HCT116 (cell line): ENCODE measurements at regions not wholly inside any gene's neighbourhood (a gene's known extent, or its start where the extent isn't known, plus 50 kb on each side); places are given as distances from the start of the nearest gene placed in this dataset.

Experiments used
- ATAC-seq: fragments of 200-7000 bp; cut with Tn5 transposase; 2 replicates; pipeline ENCODE4 v1.9.1; 2020; ENCODE audit warnings: mild to moderate bottlenecking, moderate library complexity
- BruUV-seq: library from RNA; stranded (reverse); fragments of 400-500 nt; replicated peaks from 2 replicates; lab custom pipeline; 2021; lab: Mats Ljungman, UMichigan
- CTCF ChIA-PET: fragments of 300-600 bp; sonication (Branson Sonifier 250); formaldehyde crosslinking; loops from one replicate; lab custom pipeline; 2021; ENCODE audit warnings: antibody characterized with exemption; lab: Charles Lee
- POLR2A ChIA-PET: fragments of 300-600, 350-600 bp; sonication (Branson Sonifier 250); formaldehyde crosslinking; loops from one replicate; lab custom pipeline; 2021; ENCODE audit warnings: antibody characterized with exemption; lab: Charles Lee
- RAD21 ChIA-PET, 2 experiments: fragments of 300-600 bp; sonication (Branson Sonifier 250); formaldehyde crosslinking; loops; one replicate each; lab custom pipeline; 2023; ENCODE audit warnings: low total read pairs in 2 of 2; ENCODE audit not compliant: uncharacterized antibody in 2 of 2, unreplicated experiment in 2 of 2, low non-redundant PET in 1 of 2; lab: Charles Lee
- DNase-seq: peaks from one replicate; pipeline ENCODE4 v3.0.0-alpha.2; 2010; ENCODE audit warnings: low read depth, low spot score
- H2AFZ ChIP-seq: fragments of 200-600 bp; shearing (Covaris generic), sonication (generic); 2 replicates; pipeline ENCODE4 v1.6.1; 2017; ENCODE audit warnings: low read depth, mixed run types, mixed read lengths, antibody characterized with exemption, low read length; ENCODE audit not compliant: poor library complexity, severe bottlenecking
- H3K27ac ChIP-seq: 2 replicates; pipeline ENCODE4 v1.5.1; 2012; ENCODE audit warnings: low read depth, low read length
- H3K27me3 ChIP-seq: fragments of 200-600 bp; sonication (generic); 2 replicates; pipeline ENCODE4 v1.6.1; 2016; ENCODE audit warnings: mixed run types, low read length, mixed read lengths; ENCODE audit not compliant: insufficient read depth
- H3K36me3 ChIP-seq, 2 experiments: fragments of 200-500 bp in 1 of 2; fragments of 200-600 bp in 1 of 2; sonication (Bioruptor generic) in 1 of 2; sonication (generic) in 1 of 2; 2 replicates each; pipeline versions ENCODE4 v1.5.1 to v1.6.1; 2014 to 2016; ENCODE audit warnings: low read length in 2 of 2, inconsistent platforms in 1 of 2, mixed read lengths in 1 of 2, mixed run types in 1 of 2; ENCODE audit not compliant: insufficient read depth in 2 of 2, control insufficient read depth in 1 of 2
- H3K4me1 ChIP-seq, 2 experiments: fragments of 200-600 bp in 1 of 2; sonication (generic) in 1 of 2; 2 replicates each; pipeline versions ENCODE4 v1.5.1 to v1.6.1; 2012 to 2017; ENCODE audit warnings: low read length in 2 of 2, inconsistent platforms in 1 of 2, mild to moderate bottlenecking in 1 of 2, mixed read lengths in 1 of 2, mixed run types in 1 of 2, moderate library complexity in 1 of 2; ENCODE audit not compliant: insufficient read depth in 2 of 2, control insufficient read depth in 1 of 2
- H3K4me2 ChIP-seq: fragments of 200-600 bp; sonication (generic); 2 replicates; pipeline ENCODE4 v1.6.1; 2017; ENCODE audit warnings: mixed run types, low read length, mixed read lengths
- H3K4me3 ChIP-seq, 2 experiments: fragments of 200-600 bp in 1 of 2; sonication (generic) in 1 of 2; replicated peaks in 1 of 2; 2 replicates each; pipeline ENCODE4 v1.5.1; 2011 to 2016; ENCODE audit warnings: low read length in 2 of 2, control low read depth in 1 of 2, low read depth in 1 of 2, mild to moderate bottlenecking in 1 of 2, mixed read lengths in 1 of 2, mixed run types in 1 of 2
- H3K79me2 ChIP-seq: fragments of 200-600 bp; sonication (generic); 2 replicates; pipeline ENCODE4 v1.6.1; 2017; ENCODE audit warnings: mild to moderate bottlenecking, mixed run types, low read length, moderate library complexity, mixed read lengths; ENCODE audit not compliant: insufficient read depth
- H3K9ac ChIP-seq: fragments of 200-600 bp; sonication (generic); 2 replicates; pipeline ENCODE4 v1.6.1; 2016; ENCODE audit warnings: low read length, mixed read lengths
- H3K9me2 ChIP-seq: fragments of 200-600 bp; sonication (generic), shearing (Covaris generic); 2 replicates; pipeline ENCODE4 v1.6.1; 2017; ENCODE audit warnings: mixed run types, mild to moderate bottlenecking, moderate library complexity; ENCODE audit not compliant: insufficient read depth
- H3K9me3 ChIP-seq, 2 experiments: fragments of 200-500 bp in 1 of 2; fragments of 200-600 bp in 1 of 2; sonication (Bioruptor generic) in 1 of 2; sonication (generic) in 1 of 2; 2 replicates each; pipeline ENCODE4 v1.6.1; 2014 to 2017; ENCODE audit warnings: low read length in 2 of 2, mixed read lengths in 2 of 2, inconsistent platforms in 1 of 2, low read depth in 1 of 2, mild to moderate bottlenecking in 1 of 2, mixed run types in 1 of 2, moderate library complexity in 1 of 2; ENCODE audit not compliant: control insufficient read depth in 1 of 2, insufficient read depth in 1 of 2
- H4K20me1 ChIP-seq: fragments of 200-600 bp; sonication (generic), shearing (Covaris generic); 2 replicates; pipeline ENCODE4 v1.6.1; 2017; ENCODE audit warnings: mixed run types, mild to moderate bottlenecking, moderate library complexity; ENCODE audit not compliant: insufficient read depth
- CBX3 ChIP-seq: IDR thresholded peaks from 2 replicates; pipeline ENCODE4 v1.6.1; 2012; ENCODE audit warnings: low read depth
- CEBPB ChIP-seq: IDR thresholded peaks from 2 replicates; pipeline ENCODE4 v1.6.1; 2012; ENCODE audit warnings: low read depth
- EZH2phosphoT487 ChIP-seq: fragments of 200-600 bp; IDR thresholded peaks from 2 replicates; pipeline ENCODE4 v1.6.1; 2018; ENCODE audit warnings: antibody characterized with exemption, borderline replicate concordance
- FOSL1 ChIP-seq: IDR thresholded peaks from 2 replicates; pipeline ENCODE4 v1.6.1; 2012; ENCODE audit warnings: low read depth
- SIN3A ChIP-seq: IDR thresholded peaks from 2 replicates; pipeline ENCODE4 v1.6.1; 2012; ENCODE audit warnings: low read depth
- SP1 ChIP-seq: IDR thresholded peaks from 2 replicates; pipeline ENCODE4 v1.6.1; 2012; ENCODE audit warnings: low read depth
- SRF ChIP-seq: IDR thresholded peaks from 2 replicates; pipeline ENCODE4 v1.6.1; 2012; ENCODE audit warnings: low read depth
- ZNF274 ChIP-seq: fragments of 200-500 bp; sonication (Bioruptor generic); IDR thresholded peaks from 2 replicates; pipeline ENCODE4 v1.6.1; 2014; ENCODE audit warnings: mild to moderate bottlenecking, low read depth, low read length, inconsistent platforms
- intact Hi-C: fragments of 100-400 bp; cut with micrococcal nuclease; formaldehyde crosslinking; loops from 2 replicates; pipeline ENCODE4 v1.10.0; 2022
- TF ChIP-seq, protein P1 (sequence below), 3 experiments: fragments of 200-600 bp in 1 of 3; sonication (generic) in 1 of 3; IDR thresholded peaks in 2 of 3; conservative IDR thresholded peaks in 1 of 3; 2 replicates each; pipeline ENCODE4 v1.5.1; 2012 to 2017; ENCODE audit warnings: low read depth in 2 of 3, low read length in 2 of 3, antibody characterized with exemption in 1 of 3, borderline replicate concordance in 1 of 3, control low read depth in 1 of 3, mild to moderate bottlenecking in 1 of 3, mixed read lengths in 1 of 3, mixed run types in 1 of 3, moderate library complexity in 1 of 3; ENCODE audit not compliant: insufficient read depth in 1 of 3
- TF ChIP-seq, protein P2 (sequence below): IDR thresholded peaks from 2 replicates; pipeline ENCODE4 v1.6.1; 2011; ENCODE audit warnings: mild to moderate bottlenecking, low read length, moderate library complexity; ENCODE audit not compliant: insufficient replicate concordance; ENCODE audit errors: extremely low read depth

DNA sequence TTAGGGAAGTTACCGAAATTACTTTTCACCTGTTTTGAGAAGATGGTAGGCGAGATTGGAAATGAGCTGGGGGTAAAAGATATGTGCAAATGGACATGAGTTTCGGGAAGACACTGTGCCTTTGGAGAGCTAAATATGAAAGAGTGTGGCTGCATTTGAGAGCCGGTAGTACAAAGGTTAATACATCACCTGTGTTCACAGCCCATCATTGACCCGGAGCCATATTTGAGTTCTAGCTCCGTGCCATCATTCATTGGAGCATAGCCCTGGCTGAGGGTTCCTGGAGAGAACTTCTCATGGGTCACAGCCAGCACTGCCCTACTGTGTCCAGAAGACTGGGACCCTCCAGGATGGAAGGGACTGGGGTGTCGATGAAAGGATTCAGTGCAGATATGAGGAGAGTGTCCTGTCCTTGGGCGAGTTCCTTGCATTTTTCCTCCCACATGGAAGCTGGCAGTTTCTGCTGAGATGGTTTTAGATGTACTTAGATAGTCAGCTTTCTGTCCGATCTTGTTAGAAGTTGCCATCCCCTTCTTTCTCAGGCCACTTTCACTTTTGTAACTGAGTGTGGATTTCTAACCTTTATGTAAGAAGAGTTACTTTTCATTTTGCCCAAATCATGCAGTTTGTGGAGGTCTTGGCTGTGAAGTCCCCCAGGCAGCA, 138.8 kb downstream of the JCAD start:
- Histone ChIP-seq H4K20me1 (no peaks in the 10 kb centered on the region), H3K36me3 (no peaks in the 10 kb centered on the region), H2AFZ (no peak overlapping the region), H3K9me3 (no peaks in the 10 kb centered on the region), H3K4me3 (no peak overlapping the region), H3K79me2 (no peaks in the 10 kb centered on the region), H3K27me3 (peaks cover 31% of the 10 kb centered on the region), H3K4me2 (no peak overlapping the region), H3K27ac (no peak overlapping the region), H3K9me2 (no peaks in the 10 kb centered on the region), H3K4me1 (no peaks in the 10 kb centered on the region), H3K9ac (no peak overlapping the region)
- ChIA-PET CTCF (no interaction called here), POLR2A (no interaction called here), RAD21 (no interaction called here)
- intact Hi-C loops, result no loop called here
- ATAC-seq (no peak), DNase-seq (no peak)
- BruUV-seq, result no TSS peak
- no peak for TF ChIP-seq CEBPB

GRCh38 chr10:29918623-29919400, 140.6 kb downstream of the JCAD start:
- Histone ChIP-seq H3K4me3 (no peak overlapping the region), H3K27ac (no peak overlapping the region), H4K20me1 (no peaks in the 10 kb centered on the region), H3K9me2 (no peaks in the 10 kb centered on the region), H3K9ac (no peak overlapping the region), H3K79me2 (no peaks in the 10 kb centered on the region), H3K27me3 (peaks cover 25% of the 10 kb centered on the region), H3K9me3 (no peaks in the 10 kb centered on the region), H3K4me1 (no peaks in the 10 kb centered on the region), H3K36me3 (no peaks in the 10 kb centered on the region), H2AFZ (no peak overlapping the region), H3K4me2 (no peak overlapping the region)
- intact Hi-C loops, result no loop called here
- RAD21 ChIA-PET, result no interaction called here
- DNase-seq (no peak), ATAC-seq (no peak)
- CTCF ChIA-PET, result no interaction called here
- POLR2A ChIA-PET, result no interaction called here
- BruUV-seq, result no TSS peak
- no peak for TF ChIP-seq FOSL1
- TF ChIP-seq SIN3A, result no peak
- TF ChIP-seq SP1, result no peak
- TF ChIP-seq CBX3, result no peak
- no peak for TF ChIP-seq ZNF274
- TF ChIP-seq, protein P1, sequence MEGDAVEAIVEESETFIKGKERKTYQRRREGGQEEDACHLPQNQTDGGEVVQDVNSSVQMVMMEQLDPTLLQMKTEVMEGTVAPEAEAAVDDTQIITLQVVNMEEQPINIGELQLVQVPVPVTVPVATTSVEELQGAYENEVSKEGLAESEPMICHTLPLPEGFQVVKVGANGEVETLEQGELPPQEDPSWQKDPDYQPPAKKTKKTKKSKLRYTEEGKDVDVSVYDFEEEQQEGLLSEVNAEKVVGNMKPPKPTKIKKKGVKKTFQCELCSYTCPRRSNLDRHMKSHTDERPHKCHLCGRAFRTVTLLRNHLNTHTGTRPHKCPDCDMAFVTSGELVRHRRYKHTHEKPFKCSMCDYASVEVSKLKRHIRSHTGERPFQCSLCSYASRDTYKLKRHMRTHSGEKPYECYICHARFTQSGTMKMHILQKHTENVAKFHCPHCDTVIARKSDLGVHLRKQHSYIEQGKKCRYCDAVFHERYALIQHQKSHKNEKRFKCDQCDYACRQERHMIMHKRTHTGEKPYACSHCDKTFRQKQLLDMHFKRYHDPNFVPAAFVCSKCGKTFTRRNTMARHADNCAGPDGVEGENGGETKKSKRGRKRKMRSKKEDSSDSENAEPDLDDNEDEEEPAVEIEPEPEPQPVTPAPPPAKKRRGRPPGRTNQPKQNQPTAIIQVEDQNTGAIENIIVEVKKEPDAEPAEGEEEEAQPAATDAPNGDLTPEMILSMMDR (IDR thresholded peaks at IDR 0.05 in 2 of 3, conservative IDR thresholded peaks at IDR 0.05 in 1 of 3; ENCODE audit: borderline replicate concordance in 1 of 3, insufficient read depth in 1 of 3, low read depth in 2 of 3, low read length in 2 of 3), result no peak
- TF ChIP-seq EZH2phosphoT487, result no peak
- TF ChIP-seq, protein P2, sequence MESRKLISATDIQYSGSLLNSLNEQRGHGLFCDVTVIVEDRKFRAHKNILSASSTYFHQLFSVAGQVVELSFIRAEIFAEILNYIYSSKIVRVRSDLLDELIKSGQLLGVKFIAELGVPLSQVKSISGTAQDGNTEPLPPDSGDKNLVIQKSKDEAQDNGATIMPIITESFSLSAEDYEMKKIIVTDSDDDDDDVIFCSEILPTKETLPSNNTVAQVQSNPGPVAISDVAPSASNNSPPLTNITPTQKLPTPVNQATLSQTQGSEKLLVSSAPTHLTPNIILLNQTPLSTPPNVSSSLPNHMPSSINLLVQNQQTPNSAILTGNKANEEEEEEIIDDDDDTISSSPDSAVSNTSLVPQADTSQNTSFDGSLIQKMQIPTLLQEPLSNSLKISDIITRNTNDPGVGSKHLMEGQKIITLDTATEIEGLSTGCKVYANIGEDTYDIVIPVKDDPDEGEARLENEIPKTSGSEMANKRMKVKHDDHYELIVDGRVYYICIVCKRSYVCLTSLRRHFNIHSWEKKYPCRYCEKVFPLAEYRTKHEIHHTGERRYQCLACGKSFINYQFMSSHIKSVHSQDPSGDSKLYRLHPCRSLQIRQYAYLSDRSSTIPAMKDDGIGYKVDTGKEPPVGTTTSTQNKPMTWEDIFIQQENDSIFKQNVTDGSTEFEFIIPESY, result no peak
- TF ChIP-seq SRF, result no peak
